G401.6 (cell line): ENCODE measurements at regions not wholly inside any gene's neighbourhood (a gene's known extent, or its start where the extent isn't known, plus 50 kb on each side); places are given as distances from the start of the nearest gene placed in this dataset.

ENCODE experiments used
- FAIRE-seq: peaks from 2 replicates; lab custom pipeline; 2012; peaks lifted over from hg19 to GRCh38; lab: Jason Lieb, UNC

DNA sequence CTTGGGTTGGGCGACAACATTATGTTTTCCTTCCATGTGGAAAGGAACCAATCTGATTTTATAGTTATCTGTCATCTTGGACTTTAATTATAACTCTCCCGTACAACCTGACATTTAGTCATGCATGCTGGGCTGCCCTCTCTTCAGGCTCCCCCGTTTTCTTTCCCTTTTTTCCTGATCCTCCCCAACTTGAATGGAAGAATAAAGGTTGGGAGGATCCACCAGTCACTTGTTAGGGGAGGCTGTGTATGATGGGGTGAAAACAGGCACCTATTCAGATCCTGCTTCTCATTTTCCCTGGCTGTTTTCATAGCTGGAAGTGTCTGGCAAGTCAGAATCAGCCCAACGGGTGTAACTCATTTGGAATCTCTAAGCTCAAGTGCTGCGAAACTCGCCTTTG lies 267.2 kb upstream of the SALL1 start:
- no peak for FAIRE-seq

DNA sequence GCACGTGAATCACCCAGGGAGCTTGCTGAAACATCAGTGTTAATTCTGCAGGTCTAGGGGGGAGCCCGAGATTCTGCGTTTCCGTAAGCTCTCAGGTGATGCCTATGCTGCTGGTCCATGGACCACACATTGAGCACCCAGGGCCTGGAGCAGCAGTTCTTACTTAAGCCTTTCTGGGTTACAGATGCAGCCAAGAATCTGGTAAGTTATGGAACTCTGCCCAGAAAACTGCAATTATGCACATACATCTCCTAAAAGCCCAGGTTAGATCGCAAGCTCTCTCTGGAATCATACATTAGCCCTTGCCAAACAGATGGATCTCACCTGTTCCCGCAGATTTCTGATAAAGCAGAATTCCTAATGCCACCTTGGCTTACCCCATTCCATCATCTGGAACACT lies 265.9 kb upstream of the SALL1 start:
- no peak for FAIRE-seq

DNA sequence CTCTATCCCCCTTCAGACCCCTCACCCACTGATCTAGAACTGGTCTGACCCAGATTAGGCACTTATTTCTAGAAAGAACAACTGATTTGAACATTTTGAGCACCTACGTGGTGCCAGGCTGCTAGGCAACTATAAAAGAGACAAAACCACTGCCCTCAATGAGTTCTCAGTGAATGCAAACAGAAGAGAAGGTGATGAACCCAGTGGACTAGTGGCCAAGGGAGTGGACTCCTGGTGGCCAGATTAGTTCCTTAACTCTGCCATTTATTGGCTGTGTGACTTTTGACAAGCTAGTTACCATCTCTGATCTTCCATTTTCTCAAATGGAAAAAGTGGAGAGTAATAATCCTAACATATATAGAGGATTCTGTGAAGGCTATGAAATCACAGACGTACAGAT lies 259.1 kb upstream of the SALL1 start:
- no peak for FAIRE-seq

DNA sequence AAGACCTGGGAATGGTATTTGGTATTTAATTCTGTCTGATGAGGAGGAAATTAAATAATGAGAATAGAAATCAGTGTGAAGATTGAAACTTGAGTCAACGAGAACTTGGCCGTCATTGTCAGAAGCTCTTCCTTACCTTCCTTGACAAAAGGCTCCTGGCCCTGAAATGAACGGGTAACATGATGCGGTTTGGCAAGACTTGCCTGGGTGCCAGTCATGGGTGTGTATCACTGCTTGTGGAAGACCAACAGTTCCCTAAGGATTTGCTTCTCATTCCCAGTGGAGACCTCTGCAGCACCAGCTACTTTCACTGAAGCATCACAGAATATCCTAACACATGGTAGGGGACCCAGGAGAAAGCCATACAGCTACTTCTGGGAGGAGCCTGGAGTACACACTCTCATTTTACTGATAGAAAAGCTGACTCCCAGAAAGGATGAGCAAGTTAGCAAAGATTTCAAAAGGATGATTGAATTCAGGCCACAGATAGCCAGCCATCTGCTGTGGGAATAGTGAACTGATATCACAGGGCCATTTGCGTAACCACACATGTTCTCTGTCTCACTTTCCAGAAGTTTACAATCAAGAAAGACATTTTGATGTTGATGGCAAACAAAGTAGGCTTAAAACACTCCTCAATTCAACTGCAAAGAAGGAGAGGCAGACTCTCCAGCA lies 258.1 kb upstream of the SALL1 start:
- no peak for FAIRE-seq

DNA sequence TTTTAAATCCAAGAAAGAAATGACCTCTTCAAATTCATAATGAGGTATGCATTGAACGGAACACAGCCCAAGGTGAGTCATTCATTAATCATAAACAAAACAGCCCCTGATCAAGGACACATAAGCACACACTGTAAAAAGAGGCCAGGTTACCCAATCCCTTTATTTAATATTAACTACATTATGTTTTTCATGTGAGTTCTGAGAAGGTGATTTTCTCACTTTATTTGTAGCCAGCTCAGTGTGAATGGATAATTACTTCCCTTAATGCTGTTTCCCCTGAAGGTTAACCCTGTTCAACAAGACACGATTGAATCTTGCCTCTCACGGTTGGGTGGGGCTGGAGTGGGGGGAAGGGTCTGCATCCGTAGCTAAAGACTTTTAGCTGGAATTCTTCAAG lies 257.3 kb upstream of the SALL1 start:
- no peak for FAIRE-seq

DNA sequence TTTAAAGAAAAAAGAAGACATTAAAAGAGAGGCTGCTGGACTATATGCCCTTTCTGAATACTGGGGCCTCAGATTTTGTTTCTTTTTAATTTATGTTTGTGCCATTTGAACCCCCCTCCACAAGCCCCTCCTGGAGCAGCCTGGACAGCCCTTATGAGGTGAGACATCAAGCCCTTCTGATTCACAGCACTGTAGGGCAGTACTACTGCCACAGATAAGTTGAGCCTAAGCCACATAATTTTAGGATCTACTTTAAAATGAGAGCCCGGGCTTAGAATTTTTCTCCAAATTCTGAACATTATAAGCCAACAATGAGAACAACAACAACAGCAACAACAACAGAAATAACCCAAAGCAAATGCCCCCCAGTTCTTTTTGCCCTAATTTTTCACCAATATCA lies 256.9 kb upstream of the SALL1 start:
- FAIRE-seq = no peak

DNA sequence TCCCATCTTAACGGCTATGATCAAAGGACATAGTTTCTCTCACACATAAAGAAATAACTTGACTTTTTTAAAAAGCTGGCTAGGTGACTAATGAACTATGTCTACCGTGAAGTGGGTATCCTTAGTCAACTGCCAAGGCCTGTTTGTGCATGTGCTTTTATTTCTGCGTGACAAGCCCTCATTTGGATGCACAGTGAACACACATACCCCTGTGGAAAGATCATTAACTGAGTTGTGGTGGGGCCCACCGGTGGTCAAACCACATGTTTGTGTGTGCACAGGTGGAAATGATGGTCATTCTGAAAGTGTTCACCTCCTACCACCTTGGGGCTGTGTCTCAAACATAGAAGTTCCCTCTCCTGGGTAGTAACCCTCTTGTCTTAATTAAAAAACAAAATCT lies 256.1 kb upstream of the SALL1 start:
- FAIRE-seq = no peak

DNA sequence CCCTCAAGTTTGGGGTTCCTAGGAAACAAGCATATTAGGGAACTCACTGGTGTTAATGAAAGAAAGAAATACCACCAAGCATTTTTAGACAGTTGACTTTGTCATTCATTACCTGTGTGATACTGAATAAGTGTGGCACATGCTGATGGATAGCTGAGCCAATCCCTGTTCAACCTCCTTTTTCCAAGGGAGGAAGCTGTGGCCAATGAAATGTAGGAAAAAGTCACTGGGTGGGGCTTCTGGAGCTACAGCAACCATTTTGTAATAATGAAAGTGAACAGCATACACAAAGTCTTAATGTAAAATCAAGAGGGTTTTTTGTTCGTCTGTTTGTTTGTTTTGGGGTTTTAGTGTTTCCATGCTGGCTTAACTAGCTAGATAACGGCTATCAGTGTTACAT lies 254.3 kb upstream of the SALL1 start:
- no peak for FAIRE-seq

DNA sequence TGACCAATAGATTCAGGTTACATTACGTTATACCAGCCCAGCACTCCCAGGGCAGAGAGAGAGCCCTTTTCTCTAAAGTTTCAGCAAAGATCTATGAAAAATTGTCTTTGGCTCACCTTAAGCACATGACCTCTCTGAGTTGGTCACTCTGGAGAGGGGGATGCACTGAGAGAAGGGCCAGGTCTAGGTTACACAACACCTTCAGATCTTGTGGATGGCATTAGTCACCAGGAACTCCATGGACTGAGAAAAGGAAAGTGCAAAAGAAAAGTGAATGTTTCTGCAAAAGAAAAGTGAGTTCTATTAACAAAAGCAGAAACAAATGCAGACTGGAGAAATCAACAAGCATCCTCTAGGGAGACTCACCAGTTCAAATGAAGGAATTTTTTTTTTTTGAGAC lies 253.3 kb upstream of the SALL1 start:
- FAIRE-seq = no peak

DNA sequence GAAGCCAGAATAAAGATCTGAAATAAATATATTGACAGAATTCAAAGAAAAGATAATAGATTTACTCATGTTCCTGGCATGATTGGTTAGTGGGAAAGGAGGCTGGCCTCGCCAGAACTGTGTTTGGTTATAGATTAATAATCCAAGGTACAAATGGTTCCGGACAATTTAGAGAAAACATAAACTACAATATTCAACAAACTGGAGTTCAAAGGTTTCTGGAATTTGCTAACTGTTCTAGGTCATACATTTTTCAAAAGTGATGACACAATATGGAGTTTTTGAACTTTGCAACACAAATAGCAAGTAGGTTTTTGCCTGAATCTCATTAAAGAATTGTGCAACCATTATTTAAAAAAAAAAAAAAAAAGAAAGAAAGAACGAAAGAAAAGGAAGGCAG lies 251.7 kb upstream of the SALL1 start:
- no peak for FAIRE-seq

DNA sequence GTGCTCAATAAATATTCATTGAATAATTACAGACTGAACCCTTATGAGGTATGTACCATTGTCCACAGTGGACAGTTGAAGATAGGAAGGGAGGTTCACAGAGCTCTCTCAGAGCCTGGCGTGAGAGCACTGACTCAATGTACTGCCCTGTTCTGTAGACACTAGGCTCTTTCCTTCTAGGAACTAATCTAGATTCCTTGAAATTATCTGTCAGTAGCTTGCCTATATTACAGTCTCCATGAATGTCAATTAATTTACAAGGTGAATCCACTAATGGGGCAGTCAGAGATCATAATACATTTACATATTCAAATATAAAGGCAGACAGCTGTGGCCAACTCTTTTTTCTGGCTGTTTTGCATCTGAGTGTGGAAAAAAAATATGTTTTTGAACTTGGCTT lies 251.2 kb upstream of the SALL1 start:
- no peak for FAIRE-seq

DNA sequence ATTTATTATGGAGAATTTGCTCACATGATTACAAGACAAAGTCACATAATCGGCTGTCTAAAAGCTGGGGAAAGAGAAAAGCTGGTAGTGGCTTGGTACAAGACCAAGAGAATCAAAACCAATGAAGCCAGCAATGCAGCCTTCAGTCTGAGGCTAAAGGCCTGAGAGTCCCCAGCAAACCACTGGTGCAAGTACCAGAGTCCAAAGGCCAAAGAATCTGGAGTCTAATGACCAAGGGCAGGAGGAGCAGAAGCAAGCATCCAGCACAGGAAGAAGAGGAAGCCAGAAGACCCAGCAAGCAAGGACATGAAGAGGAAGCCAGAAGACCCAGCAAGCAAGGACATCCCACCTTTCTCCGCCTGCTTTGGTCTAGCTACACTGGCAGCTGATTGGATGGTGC lies 250.6 kb upstream of the SALL1 start:
- no peak for FAIRE-seq

DNA sequence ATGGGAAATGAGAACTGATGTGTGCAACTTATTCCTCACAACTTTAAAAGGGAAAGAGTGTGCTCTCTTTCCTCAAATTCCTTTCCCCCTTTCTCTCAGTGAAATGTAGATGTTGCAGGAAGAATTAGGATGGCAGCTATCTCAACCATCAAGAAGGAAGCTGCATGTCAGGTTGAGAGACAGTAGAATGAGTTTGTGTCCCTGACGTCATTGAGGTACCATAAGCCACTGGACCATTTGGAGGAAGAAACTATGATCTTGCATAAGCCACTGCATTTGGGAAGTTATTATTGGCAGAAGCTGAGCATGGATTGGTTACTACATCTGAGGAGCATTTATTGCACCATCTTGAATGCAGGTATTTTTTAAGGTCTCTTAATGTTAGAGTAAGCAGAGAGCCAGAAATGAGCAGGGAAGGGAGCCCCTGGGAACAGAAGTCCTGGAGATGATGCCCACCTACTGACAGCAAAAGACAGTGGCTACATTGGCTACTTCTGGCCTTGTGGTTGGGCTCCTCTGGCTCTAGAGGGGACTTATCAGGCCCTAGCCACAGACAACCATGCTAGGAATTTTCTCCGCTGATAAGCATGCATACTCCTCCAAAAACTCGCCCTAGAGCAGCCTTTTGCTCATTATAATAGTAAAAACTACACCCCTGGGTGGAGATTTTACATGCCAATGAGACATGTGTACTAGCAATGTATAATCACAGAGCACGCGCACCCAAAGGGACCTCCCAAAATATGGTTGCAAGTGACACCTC lies 249.0 kb upstream of the SALL1 start:
- no peak for FAIRE-seq

DNA sequence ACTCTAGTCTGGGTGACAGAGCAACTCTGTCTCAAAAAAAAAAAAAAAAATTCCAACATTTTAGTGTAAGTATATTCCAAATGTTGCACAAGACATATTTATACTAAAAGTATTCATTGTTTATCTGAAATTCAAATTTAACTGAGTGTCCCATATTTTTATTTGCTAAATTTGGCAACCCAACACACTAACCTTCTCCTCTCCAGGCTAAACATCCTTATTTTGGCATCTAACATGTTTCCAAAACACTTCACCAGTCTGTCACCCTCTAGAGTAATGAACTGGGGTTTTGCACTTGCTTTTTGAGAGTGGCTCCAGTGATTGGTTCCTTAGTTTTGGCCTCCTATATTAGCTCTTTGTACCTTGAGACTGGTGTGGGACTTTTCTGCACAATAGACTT lies 243.4 kb upstream of the SALL1 start:
- no peak for FAIRE-seq

DNA sequence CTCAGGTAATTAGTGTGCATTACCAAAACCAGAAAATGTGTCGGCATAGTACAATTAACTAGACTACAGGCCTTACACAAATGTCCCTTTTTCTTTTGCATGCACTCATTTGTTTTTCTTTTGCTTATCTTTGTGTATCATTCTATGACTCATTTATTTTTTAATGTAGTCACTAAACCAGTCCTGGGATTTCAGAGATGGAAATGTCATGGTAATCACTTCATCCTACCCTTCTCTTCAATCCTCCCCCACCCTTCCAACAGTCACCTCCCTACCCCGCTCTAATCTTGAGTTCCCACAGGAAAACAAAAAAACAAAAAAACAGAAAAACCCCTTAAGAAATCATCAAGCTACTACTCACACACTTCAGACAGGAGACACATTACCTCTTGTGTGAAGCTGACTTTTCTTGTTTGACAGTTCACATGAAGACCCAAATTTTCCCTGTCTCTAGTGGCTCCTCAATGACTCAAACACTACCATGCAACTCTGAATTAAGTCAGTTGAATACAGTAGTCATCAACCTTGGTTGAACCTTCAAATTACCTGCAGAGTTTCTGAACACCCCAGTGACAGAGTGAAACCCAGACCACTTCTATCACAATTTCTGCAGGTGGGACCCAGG lies 242.4 kb upstream of the SALL1 start:
- FAIRE-seq = no peak

DNA sequence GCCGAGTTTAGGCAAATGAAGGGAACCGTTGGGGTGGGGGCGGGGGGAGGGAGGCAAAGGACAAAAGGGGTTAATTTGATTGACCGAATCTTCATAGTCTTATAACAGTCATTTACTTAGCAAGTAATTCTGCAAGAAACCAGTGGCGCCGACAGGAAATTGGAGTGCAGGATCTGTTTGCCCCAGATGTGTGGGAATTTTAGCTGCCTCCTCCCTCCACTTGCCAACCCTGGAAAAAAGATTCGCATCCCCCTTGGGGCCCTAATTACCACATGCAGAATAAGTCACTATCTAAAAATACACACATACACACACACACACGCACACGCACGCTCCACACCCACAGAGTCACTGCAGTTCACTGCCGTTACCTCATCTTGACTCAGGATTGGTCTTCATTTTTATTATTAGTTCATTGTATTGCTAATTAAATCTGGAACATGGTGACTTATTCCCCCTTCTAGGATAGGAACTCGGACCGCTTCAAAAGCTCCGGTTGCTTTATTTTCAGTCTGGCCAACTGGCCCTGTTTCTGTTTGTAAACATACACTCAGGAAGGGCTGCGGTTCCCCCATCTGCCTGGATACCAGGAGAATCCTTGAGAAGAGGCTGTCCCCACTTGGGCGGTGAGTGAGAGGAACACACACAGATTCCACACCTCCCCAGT lies 241.6 kb upstream of the SALL1 start:
- FAIRE-seq = no peak

DNA sequence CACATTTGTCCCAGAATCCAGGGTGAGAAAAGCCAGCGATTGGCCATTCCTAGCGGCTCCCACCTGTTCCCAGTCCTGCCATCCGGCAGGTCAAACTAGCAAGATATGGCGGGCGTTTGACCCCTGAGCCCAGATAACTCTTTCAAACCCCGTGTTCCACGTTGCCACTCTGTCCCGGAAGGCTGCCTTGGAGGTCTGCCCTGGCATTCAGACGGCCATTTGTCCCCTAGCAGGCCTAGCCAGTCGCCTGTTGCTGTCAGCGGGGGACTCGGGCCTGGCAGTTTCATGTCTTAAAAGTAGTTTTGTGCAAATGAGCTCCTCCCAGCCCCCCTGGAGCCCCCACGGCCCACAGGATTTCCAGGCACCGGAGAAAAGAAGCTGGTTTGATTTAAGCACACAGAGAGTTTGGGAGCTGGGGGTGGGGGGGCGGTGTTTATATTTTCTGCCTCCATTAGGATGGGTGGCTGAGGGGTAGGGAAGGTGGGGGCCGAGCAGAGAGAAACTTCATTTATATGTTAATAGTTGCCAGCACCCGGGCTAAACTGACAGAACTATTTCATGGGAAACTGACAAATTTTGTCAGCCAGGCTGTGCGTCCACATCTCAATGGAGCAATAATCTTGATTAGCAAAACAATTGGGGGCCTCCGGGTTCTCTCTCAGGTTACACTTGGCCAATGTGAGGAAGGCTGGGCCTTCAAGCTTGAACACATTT lies 240.9 kb upstream of the SALL1 start:
- no peak for FAIRE-seq

DNA sequence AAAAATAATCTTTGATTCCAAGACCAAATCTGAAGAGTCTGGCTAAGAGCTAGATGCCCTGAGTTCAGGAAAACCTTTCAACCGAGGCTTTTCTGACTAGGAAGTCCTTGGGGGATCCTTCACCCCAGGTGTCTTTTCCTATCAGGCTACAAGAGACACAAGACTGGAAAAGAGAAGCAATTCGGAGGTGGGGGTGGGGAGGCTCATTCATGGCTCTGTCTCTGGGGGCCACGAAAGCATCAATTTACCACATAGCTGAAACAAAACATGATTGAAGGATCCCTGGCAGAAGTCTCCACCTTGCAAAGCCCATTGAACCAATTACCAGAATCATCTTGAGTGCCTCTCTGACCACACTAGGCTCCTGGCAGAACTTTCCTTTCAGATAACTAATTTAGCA lies 239.8 kb upstream of the SALL1 start:
- FAIRE-seq = no peak

DNA sequence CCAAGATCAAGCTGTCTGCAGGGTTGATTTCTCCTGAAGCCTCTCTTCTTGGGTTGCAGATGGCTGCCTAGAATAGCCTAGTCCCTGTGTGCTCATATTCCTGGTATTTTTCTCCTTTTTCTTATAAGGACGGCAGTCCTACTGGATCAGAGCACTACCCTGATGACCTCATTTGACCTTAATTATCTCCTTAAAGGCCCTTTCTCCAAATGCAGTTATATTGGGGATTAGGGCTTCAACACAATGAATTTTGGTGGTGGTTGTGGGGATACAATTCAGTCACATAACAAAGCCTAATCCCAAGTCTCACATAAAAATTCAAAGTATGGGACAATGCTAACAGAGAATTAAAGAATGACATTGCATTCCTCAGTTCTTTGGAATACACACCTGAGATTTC lies 238.8 kb upstream of the SALL1 start:
- no peak for FAIRE-seq

DNA sequence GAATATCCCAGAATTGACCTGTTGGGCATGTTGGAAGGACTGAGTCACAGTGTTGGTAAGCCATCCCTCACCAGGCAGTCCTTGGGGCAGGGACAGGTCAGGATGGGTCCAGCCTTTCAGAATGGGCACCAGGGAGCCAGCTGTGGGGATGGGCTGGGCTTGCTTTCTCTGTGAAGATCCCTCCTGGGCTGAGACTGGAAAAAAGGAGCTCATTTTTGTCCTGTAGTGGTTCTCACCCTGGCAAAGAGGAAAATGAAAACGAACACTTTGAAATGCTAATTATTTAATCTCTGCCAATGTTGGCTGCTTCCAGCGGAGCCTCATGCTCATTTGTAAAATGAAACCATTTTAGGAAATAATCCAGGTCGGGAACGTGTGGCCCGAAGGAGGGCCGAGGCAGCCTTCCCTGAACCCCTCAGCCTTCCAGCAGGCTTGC lies 237.5 kb upstream of the SALL1 start:
- FAIRE-seq = no peak

DNA sequence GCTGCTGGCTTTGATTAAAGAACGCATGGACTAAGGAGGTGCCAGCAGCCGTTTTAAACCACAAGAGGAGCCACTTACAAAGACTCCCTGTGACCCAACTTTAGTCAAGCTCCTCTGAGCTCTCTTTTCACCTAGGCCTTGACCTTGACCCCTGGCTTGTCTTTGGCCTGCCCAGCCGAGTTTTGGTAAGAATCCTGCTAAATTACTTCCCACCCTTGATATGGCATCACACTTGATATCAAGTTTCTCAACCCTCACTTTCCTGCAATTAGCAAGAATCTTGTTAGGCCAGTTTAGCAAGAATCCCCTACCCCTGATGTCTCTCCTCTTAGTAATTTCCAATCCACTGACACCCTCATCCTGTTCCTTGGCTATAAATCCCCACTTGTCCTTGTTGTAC lies 232.8 kb upstream of the SALL1 start:
- no peak for FAIRE-seq

DNA sequence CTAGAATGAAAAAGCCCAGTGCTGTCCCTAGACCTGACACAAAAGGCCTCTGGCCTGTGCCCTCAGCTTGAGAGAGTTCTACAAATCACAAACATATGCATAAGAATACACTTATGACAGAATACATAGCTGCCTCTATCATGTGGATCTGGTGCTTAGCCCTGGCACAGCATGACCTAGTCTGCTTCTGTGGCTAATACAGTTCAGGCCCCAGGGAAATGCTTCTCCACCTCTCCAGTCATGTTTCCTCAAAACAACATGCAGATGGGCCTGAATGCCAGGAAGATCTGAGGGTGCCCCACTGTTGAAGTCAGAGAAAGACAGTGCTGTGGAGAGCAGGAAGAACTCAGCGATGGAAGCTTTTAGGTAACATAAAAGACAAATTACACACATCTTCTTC lies 231.9 kb upstream of the SALL1 start:
- no peak for FAIRE-seq

DNA sequence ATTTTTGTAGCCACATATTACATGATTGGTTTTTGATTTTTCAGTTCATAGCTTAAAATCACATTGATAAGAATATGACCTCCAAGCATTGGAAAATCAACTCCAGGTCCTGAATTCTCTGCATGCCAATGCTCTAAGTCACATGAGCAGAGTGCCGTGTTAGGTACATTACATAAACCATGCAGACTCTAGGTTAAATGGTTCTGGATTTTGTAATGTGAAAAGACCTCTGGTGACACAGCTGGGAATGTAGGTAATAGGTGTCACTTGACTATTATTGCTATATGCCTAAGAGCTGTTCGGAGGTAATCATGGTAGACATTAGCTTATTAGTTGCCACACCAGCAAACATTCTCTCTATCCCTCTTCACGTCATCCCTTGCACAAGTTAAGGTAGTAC lies 231.1 kb upstream of the SALL1 start:
- no peak for FAIRE-seq
